Heart right ventricle (tissue), 16 donors: ENCODE measurements at regions not wholly inside any gene's neighbourhood (a gene's known extent, or its start where the extent isn't known, plus 50 kb on each side); places are given as distances from the start of the nearest gene placed in this dataset.

ENCODE experiments used
- ATAC-seq, 8 donors: fragments of 200-7000 bp; cut with Tn5 transposase; one replicate each; pipeline ENCODE4 v1.9.1; 2020; ENCODE audit warnings: mild to moderate bottlenecking in 8 of 8, moderate library complexity in 8 of 8, moderate number of reproducible peaks in 1 of 8
- DNase-seq, 2 donors: peaks; one replicate each; pipeline ENCODE4 v3.0.0-alpha.2; 2020
- H3K27ac ChIP-seq, 10 donors: fragments of 200-600 bp; sonication (generic) in 2 of 10; one replicate each; pipeline versions ENCODE4 v1.5.0 to v1.8.0; 2020 to 2022; ENCODE audit warnings: mild to moderate bottlenecking in 3 of 10
- H3K27me3 ChIP-seq, 7 donors: fragments of 200-600 bp; one replicate each; pipeline ENCODE4 v1.8.0; 2021 to 2022; ENCODE audit warnings: mild to moderate bottlenecking in 2 of 7
- H3K36me3 ChIP-seq, 9 donors: fragments of 200-600 bp; sonication (generic) in 1 of 9; one replicate each; pipeline versions ENCODE4 v1.5.0 to v1.8.0; 2020 to 2022; ENCODE audit warnings: mild to moderate bottlenecking in 2 of 9
- H3K4me1 ChIP-seq, 9 donors: fragments of 200-600 bp; sonication (generic) in 1 of 9; one replicate each; pipeline versions ENCODE4 v1.5.0 to v1.8.0; 2020 to 2022; ENCODE audit warnings: mild to moderate bottlenecking in 4 of 9
- H3K4me3 ChIP-seq, 10 donors: fragments of 200-600 bp; sonication (generic) in 2 of 10; one replicate each; pipeline versions ENCODE4 v1.5.0 to v1.8.0; 2020 to 2022; ENCODE audit warnings: mild to moderate bottlenecking in 7 of 10, moderate library complexity in 2 of 10
- H3K9me3 ChIP-seq, 11 donors: fragments of 200-600 bp in 10 of 11; sonication (generic) in 2 of 11; one replicate each; pipeline versions ENCODE4 v1.5.0 to v1.8.0; 2013 to 2022; ENCODE audit warnings: mild to moderate bottlenecking in 2 of 11, control low read depth in 1 of 11, moderate library complexity in 1 of 11
- CTCF ChIP-seq, 9 donors: fragments of 200-600 bp; sonication (generic) in 2 of 9; IDR thresholded peaks; one replicate each; pipeline versions ENCODE4 v1.5.0 to v1.8.0; 2021 to 2022; ENCODE audit warnings: antibody characterized with exemption in 9 of 9, mild to moderate bottlenecking in 5 of 9, moderate library complexity in 1 of 9
- WGBS, 2 donors: extraction: QIAGEN DNeasy Blood & Tissue Kit; methylation state at CpG; one replicate each; pipeline ENCODE4 v1.1.7; 2013; ENCODE audit warnings: inconsistent platforms in 1 of 2; 5-methylcytosine and 5-hydroxymethylcytosine counted together
- intact Hi-C, 10 donors: fragments of 100-400 bp; cut with DNase I; formaldehyde crosslinking; loops; one replicate each; pipeline versions ENCODE4 v1.11.1 to v1.14.2; 2022
- donor health status: Arrhythmogenic right ventricular cardiomyopathy.
- donor health status: ischemic (EF 13 %, LVEDD 7.1; RV severe dilation, severe dysfunction).
- donor health status: healthy with polysubstance abuse.
- donor health status: DM: no; HTN: yes; CAD: no.
- donor health status: DM: no; HTN: no; CAD: no.
- donor health status: ischemic (EF 25% LVEDD 6.9; RV normal size, moderate dysfunction).
- donor health status: ischemic (EF 25% LVEDD 5.7; RV mildly dilated, moderate dysfunction).
- donor health status: healthy.
- donor health status: DM: yes; HTN: yes; CAD: no.
- donor health status: Ischemic cardiomyopathy.
- donor health status: ischemic (EF 35%, LVEDD 5.7; RV mildly dilated, moderate dysfunction).
- donor health status: nonischemic (EF 11% LVEDD 7.7; RV severe dilation, severe dysfunction).
- donor health status: DM: yes; HTN: yes; CAD: no.
- donor health status: PGD.
- donor health status: ischemic (EF 29% LVEDD 5.4; RV normal size, mild dysfunction).
- donor health status: nonischemic (EF 23%, LVEDD 6.1; RV moderate dilation, normal function).

- no peaks in the 10 kb centered on the region for H3K9me3 ChIP-seq
- no peak overlapping the region for H3K4me3 ChIP-seq
- H3K27ac ChIP-seq, result no peak overlapping the region
- no peak for TF ChIP-seq CTCF (IDR thresholded peaks at IDR 0.05)
- ATAC-seq (no peak), DNase-seq (no peak)
- H3K36me3 ChIP-seq, result no peaks in the 10 kb centered on the region
- intact Hi-C loops, result no loop called here
- 4 to 5% methylated on average over 1 of the region's 1 CpG for WGBS, 2 donors
- no peaks in the 10 kb centered on the region for H3K4me1 ChIP-seq
- H3K27me3 ChIP-seq, result no peaks in the 10 kb centered on the region
Measured at GRCh38 chrX:86887341-86887740, 630.3 kb upstream of the KLHL4 start.

DNA sequence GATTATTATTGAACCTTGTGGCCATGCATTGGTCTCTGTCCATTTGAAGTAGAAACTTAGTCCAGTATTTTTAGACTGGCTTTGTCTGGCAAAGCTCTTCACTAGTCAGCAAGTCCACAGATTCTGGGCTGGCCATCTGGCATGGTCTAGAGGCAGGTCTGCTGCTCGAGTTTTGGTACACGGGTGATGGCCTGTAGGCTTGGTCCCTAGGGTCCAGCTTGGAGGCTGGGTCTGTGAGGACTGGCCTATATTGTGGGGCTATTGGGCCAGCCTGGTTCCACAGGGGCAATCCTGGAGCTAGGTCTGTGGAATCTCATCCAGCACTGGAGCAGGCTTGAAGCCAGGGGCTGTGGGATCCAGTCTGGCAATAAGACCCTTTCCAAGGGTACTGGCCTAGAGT, 607.6 kb upstream of the KLHL4 start:
- Histone ChIP-seq H3K36me3 (no peaks in the 10 kb centered on the region), H3K4me3 (no peak overlapping the region), H3K9me3 (no peaks in the 10 kb centered on the region), H3K27me3 (peaks cover 0 to 5% (median 0%) of the 10 kb centered on the region in 7 donors), H3K27ac (no peak overlapping the region), H3K4me1 (no peaks in the 10 kb centered on the region)
- TF ChIP-seq CTCF (IDR thresholded peaks at IDR 0.05), result no peak
- 69 to 79% methylated on average over 2 of the region's 2 CpGs for WGBS, 2 donors
- intact Hi-C loops, result no loop called here
- ATAC-seq (no peak), DNase-seq (no peak)

DNA sequence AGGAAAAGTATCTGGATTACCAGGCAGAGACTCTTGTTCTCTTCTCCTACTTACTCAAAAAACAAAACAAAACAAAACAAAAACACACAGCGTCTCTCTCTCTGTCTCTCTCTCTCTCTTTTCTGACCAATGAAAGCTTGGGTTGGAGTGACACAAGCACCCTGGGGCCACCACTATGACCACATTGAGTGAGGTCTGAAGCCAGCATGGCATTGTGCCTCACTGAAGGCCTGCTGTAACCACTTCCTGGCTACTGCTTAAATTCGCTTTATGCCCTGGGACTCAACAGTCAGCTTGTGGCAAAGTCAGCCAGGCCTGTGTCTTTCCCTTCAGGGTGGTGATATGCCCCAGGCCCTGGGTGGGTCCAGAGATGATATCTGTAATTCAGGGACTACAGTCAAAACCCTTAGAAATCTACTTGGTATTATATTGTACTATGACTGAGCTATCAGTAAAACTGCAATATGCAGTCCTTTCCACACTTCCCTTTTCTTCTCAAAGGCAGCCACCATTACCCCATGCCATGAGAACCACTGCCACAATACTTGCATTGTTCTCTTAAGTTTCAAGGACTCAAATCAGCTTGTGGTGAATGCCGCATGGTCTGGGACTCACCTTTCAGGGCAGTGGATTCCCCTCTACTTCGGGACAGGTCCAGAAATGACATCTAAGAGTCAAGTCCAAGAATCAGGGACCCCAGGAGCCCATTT, 606.8 kb upstream of the KLHL4 start:
- WGBS, 2 donors, result 89 to 90% methylated on average over 4 of the region's 4 CpGs
- intact Hi-C loops, result no loop called here
- H3K27me3 ChIP-seq, result peaks cover 0 to 5% (median 0%) of the 10 kb centered on the region in 7 donors
- H3K9me3 ChIP-seq, result no peaks in the 10 kb centered on the region
- DNase-seq (no peak), ATAC-seq (no peak)
- H3K4me1 ChIP-seq, result no peaks in the 10 kb centered on the region
- H3K36me3 ChIP-seq, result no peaks in the 10 kb centered on the region
- H3K27ac ChIP-seq, result no peak overlapping the region
- no peak overlapping the region for H3K4me3 ChIP-seq
- TF ChIP-seq CTCF (IDR thresholded peaks at IDR 0.05), result no peak

DNA sequence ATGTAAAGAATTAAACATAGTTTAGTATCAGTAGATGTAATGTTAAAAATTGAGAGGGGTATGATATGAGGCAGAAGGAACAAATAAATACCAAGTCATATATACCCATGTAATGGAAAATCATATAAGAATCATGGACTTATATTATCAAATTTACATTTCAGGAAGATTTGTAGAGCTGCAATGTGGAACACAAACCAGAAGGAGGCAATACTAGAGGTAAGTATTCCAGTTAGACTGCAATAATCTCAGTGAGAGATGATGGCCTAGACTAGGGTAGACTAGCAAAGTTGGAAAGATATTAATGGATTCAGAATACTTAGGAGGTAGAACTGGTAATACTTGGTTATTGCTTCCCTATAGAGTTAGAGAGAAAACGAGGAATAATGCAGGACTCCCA, 603.0 kb upstream of the KLHL4 start:
- WGBS, 2 donors, result 71 to 83% methylated on average over 1 of the region's 1 CpG

More for the DNA sequence above, 603.0 kb upstream of the KLHL4 start:
- no peak for TF ChIP-seq CTCF (IDR thresholded peaks at IDR 0.05)
- intact Hi-C loops, result no loop called here
- DNase-seq (no peak), ATAC-seq (no peak)
- H3K27ac ChIP-seq, result no peak overlapping the region
- H3K9me3 ChIP-seq, result no peaks in the 10 kb centered on the region
- no peaks in the 10 kb centered on the region for H3K4me1 ChIP-seq
- H3K4me3 ChIP-seq, result no peak overlapping the region
- H3K36me3 ChIP-seq, result no peaks in the 10 kb centered on the region
- H3K27me3 ChIP-seq, result peaks cover 0 to 5% (median 0%) of the 10 kb centered on the region in 7 donors
